ENCODE measurements at regions not wholly inside any gene's neighbourhood (a gene's known extent, or its start where the extent isn't known, plus 50 kb on each side); places are given as distances from the start of the nearest gene placed in this dataset.

DNA sequence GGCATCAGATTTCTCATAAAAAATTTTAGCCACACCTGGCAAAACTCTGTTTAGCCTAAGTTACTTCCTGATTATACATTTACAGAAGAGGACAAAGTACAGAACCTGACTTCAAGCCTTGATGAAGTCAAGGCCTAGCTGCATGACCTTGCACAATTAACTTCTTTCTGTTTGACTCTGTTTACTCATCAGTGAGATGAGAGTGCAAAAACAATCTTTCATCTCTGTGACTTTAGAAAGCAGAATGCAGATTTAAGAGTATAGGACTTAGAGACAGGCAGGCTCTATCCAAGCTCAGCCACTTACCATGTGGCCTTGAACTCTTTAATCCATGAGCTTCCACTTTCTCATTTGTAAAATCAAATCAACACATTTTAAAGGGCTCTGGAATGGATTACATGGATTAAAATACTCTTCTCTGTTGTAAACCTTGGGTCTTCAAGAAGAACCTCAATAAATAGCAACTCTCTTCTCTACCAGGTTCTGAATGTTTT, 1178.9 kb downstream of the FLRT2 start:
- H3K4me1 Mint-ChIP-seq (ENCODE audit: low read depth), result no peaks in the 10 kb centered on the region
- H3K36me3 Mint-ChIP-seq (ENCODE audit: low read depth), result no peaks in the 10 kb centered on the region
- H3K4me3 Mint-ChIP-seq, result no peak overlapping the region
- no peaks in the 10 kb centered on the region for H3K27me3 Mint-ChIP-seq
- no peak overlapping the region for H3K27ac Mint-ChIP-seq
- peaks cover 7% of the 10 kb centered on the region for H3K9me3 Mint-ChIP-seq

DNA sequence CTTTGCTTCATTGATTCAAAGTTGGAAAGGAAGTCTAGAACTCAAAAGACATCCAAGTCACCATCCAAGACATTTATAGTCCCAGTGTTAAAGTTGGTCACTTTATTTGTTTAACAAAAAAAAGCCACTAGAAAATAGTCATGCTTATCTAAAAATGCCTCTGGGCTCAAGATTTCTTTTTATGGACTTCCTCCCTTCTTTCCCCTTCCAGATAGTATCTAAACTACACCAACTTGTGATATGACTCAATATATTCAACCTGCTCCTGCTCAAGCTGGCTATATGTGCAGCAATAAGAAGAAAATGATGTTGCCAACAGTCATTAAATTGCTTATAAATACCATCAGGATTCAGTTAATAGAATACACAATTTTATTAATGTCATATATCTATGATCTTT, 1177.1 kb downstream of the FLRT2 start:
- Mint-ChIP-seq H3K27me3 (no peaks in the 10 kb centered on the region), H3K27ac (no peak overlapping the region), H3K36me3 (ENCODE audit: low read depth) (no peaks in the 10 kb centered on the region), H3K9me3 (peaks cover 9% of the 10 kb centered on the region), H3K4me1 (ENCODE audit: low read depth) (no peaks in the 10 kb centered on the region), H3K4me3 (no peak overlapping the region)

- no peaks in the 10 kb centered on the region for H3K27me3 Mint-ChIP-seq
- peaks cover 7% of the 10 kb centered on the region for H3K9me3 Mint-ChIP-seq
- no peaks in the 10 kb centered on the region for H3K4me1 Mint-ChIP-seq (ENCODE audit: low read depth)
- H3K27ac Mint-ChIP-seq, result no peak overlapping the region
- H3K4me3 Mint-ChIP-seq, result no peak overlapping the region
- no peaks in the 10 kb centered on the region for H3K36me3 Mint-ChIP-seq (ENCODE audit: low read depth)
These were observed 1153.6 kb downstream of the FLRT2 start for GRCh38 chr14:86683561-86683960.

- H3K36me3 Mint-ChIP-seq (ENCODE audit: low read depth), result no peaks in the 10 kb centered on the region
- no peaks in the 10 kb centered on the region for H3K27me3 Mint-ChIP-seq
- no peaks in the 10 kb centered on the region for H3K9me3 Mint-ChIP-seq
These were observed 1145.1 kb downstream of the FLRT2 start for GRCh38 chr14:86675059-86675458.

GRCh38 chr14:86673523-86673969, 1143.6 kb downstream of the FLRT2 start:
- H3K4me3 Mint-ChIP-seq, result no peak overlapping the region
- no peaks in the 10 kb centered on the region for H3K27me3 Mint-ChIP-seq
- H3K27ac Mint-ChIP-seq, result no peak overlapping the region
- no peaks in the 10 kb centered on the region for H3K9me3 Mint-ChIP-seq
- no peaks in the 10 kb centered on the region for H3K4me1 Mint-ChIP-seq (ENCODE audit: low read depth)
- no peaks in the 10 kb centered on the region for H3K36me3 Mint-ChIP-seq (ENCODE audit: low read depth)

More at GRCh38 chr14:86675059-86675458, 1145.1 kb downstream of the FLRT2 start:
- Mint-ChIP-seq H3K4me3 (no peak overlapping the region), H3K4me1 (ENCODE audit: low read depth) (no peaks in the 10 kb centered on the region), H3K27ac (no peak overlapping the region)

GRCh38 chr14:86672080-86672479, 1142.1 kb downstream of the FLRT2 start:
- Mint-ChIP-seq H3K36me3 (ENCODE audit: low read depth) (no peaks in the 10 kb centered on the region), H3K27me3 (no peaks in the 10 kb centered on the region), H3K9me3 (no peaks in the 10 kb centered on the region), H3K4me1 (ENCODE audit: low read depth) (no peaks in the 10 kb centered on the region), H3K27ac (no peak overlapping the region), H3K4me3 (no peak overlapping the region)

GRCh38 chr14:86665975-86666374, 1136.0 kb downstream of the FLRT2 start:
- H3K27ac Mint-ChIP-seq, result no peak overlapping the region
- no peaks in the 10 kb centered on the region for H3K36me3 Mint-ChIP-seq (ENCODE audit: low read depth)
- no peak overlapping the region for H3K4me3 Mint-ChIP-seq
- peaks cover 8% of the 10 kb centered on the region for H3K9me3 Mint-ChIP-seq
- no peaks in the 10 kb centered on the region for H3K4me1 Mint-ChIP-seq (ENCODE audit: low read depth)
- no peaks in the 10 kb centered on the region for H3K27me3 Mint-ChIP-seq

- Mint-ChIP-seq H3K36me3 (ENCODE audit: low read depth) (no peaks in the 10 kb centered on the region), H3K4me3 (no peak overlapping the region), H3K27ac (no peak overlapping the region), H3K27me3 (no peaks in the 10 kb centered on the region), H3K9me3 (peaks cover 8% of the 10 kb centered on the region), H3K4me1 (ENCODE audit: low read depth) (no peaks in the 10 kb centered on the region)
These were observed 1132.4 kb downstream of the FLRT2 start for GRCh38 chr14:86662334-86662733.

DNA sequence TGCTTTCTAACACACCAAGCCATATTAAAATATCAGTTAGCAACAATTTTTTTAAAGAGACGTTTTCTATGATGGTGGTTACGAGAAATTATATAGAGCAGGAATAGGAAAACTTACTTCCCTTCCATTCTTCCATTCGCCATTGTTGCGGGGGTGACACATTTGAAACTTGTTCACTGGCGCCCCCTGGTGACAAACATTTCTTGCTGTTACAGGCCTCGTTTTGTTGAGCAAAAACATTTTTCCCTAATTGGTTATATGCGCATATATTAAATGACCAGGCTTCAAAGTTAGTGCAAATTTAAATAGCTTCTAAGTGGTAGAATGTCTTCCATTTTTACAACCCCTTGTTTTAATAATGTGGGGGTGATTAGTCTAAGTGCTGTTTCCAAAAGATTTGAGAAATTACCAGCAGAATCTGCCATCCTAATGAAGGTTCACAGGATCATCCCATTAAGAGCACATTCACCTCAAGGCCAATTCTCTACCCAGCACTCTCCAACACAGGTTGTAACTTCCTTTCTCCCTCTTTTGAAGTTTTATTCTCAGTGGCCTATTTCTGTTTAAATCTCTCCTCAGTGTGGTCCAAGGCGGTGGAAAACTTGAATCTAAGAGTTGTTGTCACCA, 1124.7 kb downstream of the FLRT2 start:
- Mint-ChIP-seq H3K9me3 (no peaks in the 10 kb centered on the region), H3K4me1 (ENCODE audit: low read depth) (no peaks in the 10 kb centered on the region), H3K27ac (no peak overlapping the region), H3K27me3 (no peaks in the 10 kb centered on the region), H3K36me3 (ENCODE audit: low read depth) (no peaks in the 10 kb centered on the region), H3K4me3 (no peak overlapping the region)

- Mint-ChIP-seq H3K36me3 (ENCODE audit: low read depth) (no peaks in the 10 kb centered on the region), H3K27me3 (no peaks in the 10 kb centered on the region), H3K9me3 (peaks cover 3% of the 10 kb centered on the region), H3K4me1 (ENCODE audit: low read depth) (no peaks in the 10 kb centered on the region), H3K27ac (no peak overlapping the region), H3K4me3 (no peak overlapping the region)
These were observed 1122.6 kb downstream of the FLRT2 start for GRCh38 chr14:86652526-86652925.

- Mint-ChIP-seq H3K4me3 (no peak overlapping the region), H3K4me1 (ENCODE audit: low read depth) (no peaks in the 10 kb centered on the region), H3K36me3 (ENCODE audit: low read depth) (no peaks in the 10 kb centered on the region), H3K9me3 (peaks cover 10% of the 10 kb centered on the region), H3K27me3 (no peaks in the 10 kb centered on the region), H3K27ac (no peak overlapping the region)
These were observed 1117.0 kb downstream of the FLRT2 start for GRCh38 chr14:86646696-86647690.

DNA sequence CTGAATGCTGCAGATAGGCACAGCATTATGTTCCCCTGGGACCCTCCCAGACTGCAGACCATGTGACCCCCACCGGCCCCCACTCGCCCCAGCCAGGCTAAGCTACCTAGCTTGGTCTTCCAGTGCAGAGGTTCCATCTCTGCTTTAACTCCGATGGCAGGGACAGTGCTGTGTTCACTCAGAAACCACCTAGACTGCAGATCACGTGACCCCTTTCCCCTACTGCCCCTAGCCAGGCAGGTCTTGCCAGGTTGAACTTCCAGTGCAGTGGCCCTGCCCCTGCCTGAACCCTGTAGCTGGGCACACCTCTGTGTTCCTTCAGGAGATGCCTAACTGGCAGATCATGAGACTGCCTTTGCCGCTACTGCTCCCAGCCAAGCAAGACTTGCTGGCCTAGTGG, 1116.2 kb downstream of the FLRT2 start:
- Mint-ChIP-seq H3K27ac (no peak overlapping the region), H3K4me1 (ENCODE audit: low read depth) (no peaks in the 10 kb centered on the region), H3K36me3 (ENCODE audit: low read depth) (no peaks in the 10 kb centered on the region), H3K4me3 (no peak overlapping the region), H3K9me3 (peaks cover 10% of the 10 kb centered on the region), H3K27me3 (no peaks in the 10 kb centered on the region)

DNA sequence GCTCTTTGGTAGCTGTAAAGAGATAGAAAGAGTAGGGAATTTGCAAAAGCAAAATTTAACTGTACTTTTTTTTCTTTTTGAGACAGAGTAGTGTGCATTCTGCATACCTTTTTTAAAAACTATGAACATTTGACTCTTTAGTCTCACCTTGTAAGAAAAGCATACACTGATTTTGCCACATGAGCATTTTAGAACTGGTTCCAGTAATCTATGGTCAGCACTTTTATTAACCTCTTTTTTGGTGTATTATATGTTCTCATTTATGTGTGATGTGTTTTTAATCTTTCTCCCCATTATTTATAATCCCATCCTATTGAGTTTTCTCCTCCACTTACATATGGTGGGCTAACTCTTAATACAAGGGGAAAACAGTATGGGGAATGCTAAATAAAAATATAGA, 1111.4 kb downstream of the FLRT2 start:
- Mint-ChIP-seq H3K27me3 (no peaks in the 10 kb centered on the region), H3K4me3 (no peak overlapping the region), H3K9me3 (no peaks in the 10 kb centered on the region), H3K36me3 (ENCODE audit: low read depth) (no peaks in the 10 kb centered on the region), H3K4me1 (ENCODE audit: low read depth) (no peaks in the 10 kb centered on the region), H3K27ac (no peak overlapping the region)

- H3K36me3 Mint-ChIP-seq (ENCODE audit: low read depth), result no peaks in the 10 kb centered on the region
- no peak overlapping the region for H3K4me3 Mint-ChIP-seq
- H3K4me1 Mint-ChIP-seq (ENCODE audit: low read depth), result no peaks in the 10 kb centered on the region
- H3K9me3 Mint-ChIP-seq, result peaks cover 4% of the 10 kb centered on the region
- H3K27ac Mint-ChIP-seq, result no peak overlapping the region
- H3K27me3 Mint-ChIP-seq, result no peaks in the 10 kb centered on the region
These were observed 1110.3 kb downstream of the FLRT2 start for GRCh38 chr14:86640288-86640687.

- no peaks in the 10 kb centered on the region for H3K36me3 Mint-ChIP-seq (ENCODE audit: low read depth)
- no peaks in the 10 kb centered on the region for H3K4me1 Mint-ChIP-seq (ENCODE audit: low read depth)
- H3K4me3 Mint-ChIP-seq, result no peak overlapping the region
- no peak overlapping the region for H3K27ac Mint-ChIP-seq
- peaks cover 4% of the 10 kb centered on the region for H3K9me3 Mint-ChIP-seq
- H3K27me3 Mint-ChIP-seq, result no peaks in the 10 kb centered on the region
These were observed 1109.7 kb downstream of the FLRT2 start for GRCh38 chr14:86639666-86640065.

Data from stimulated activated naive CD8-positive, alpha-beta T cell treated with anti-CD3 and anti-CD28 coated beads, Interleukin-15, Interleukin-2, amounts not matched to agents 100 ng/mL and 50 ng/mL, for 24 hours (primary cell).